B cell (primary cell): ENCODE measurements at regions not wholly inside any gene's neighbourhood (a gene's known extent, or its start where the extent isn't known, plus 50 kb on each side); places are given as distances from the start of the nearest gene placed in this dataset.

Experiments used
- ATAC-seq: fragments of 200-7000 bp; cut with Tn5 transposase; one replicate; pipeline ENCODE4 v1.10.0; 2021; ENCODE audit warnings: low read depth, mild to moderate bottlenecking, moderate number of reproducible peaks, moderate library complexity
- CTCF ChIA-PET: fragments of 350-600 bp; sonication (Branson Sonifier 250); formaldehyde crosslinking; loops from one replicate; lab custom pipeline; 2021; ENCODE audit warnings: antibody characterized with exemption, inconsistent platforms; lab: Charles Lee
- POLR2A ChIA-PET: fragments of 350-600 bp; sonication (Branson Sonifier 250); formaldehyde crosslinking; loops from one replicate; lab custom pipeline; 2021; ENCODE audit warnings: antibody characterized with exemption; lab: Charles Lee
- DNase-seq: peaks from one replicate; pipeline ENCODE4 v3.0.0; 2013
- H2AFZ ChIP-seq: 2 replicates; pipeline ENCODE4 v1.6.1; 2012; ENCODE audit warnings: mild to moderate bottlenecking, low read depth, low read length; ENCODE audit not compliant: insufficient read depth, poor library complexity, severe bottlenecking
- H3K27ac ChIP-seq, 2 donors: 1 replicate in 1 of 2; 2 replicates in 1 of 2; pipeline ENCODE4 v1.5.1; 2012 to 2013; ENCODE audit warnings: low read length in 2 of 2, mild to moderate bottlenecking in 2 of 2, moderate library complexity in 1 of 2
- H3K27me3 ChIP-seq, 4 experiments: fragments of 200-600 bp in 1 of 4; sonication (generic) in 1 of 4; replicated peaks in 1 of 4; 1 replicate in 2 of 4; 2 replicates in 2 of 4; pipeline versions ENCODE4 v1.6.1 to v1.7.0; 2013 to 2016; ENCODE audit warnings: low read length in 3 of 4, mild to moderate bottlenecking in 2 of 4, mixed read lengths in 1 of 4, moderate library complexity in 1 of 4; ENCODE audit not compliant: insufficient read depth in 4 of 4, control insufficient read depth in 3 of 4; ENCODE audit errors: control extremely low read depth in 1 of 4
- H3K36me3 ChIP-seq, 2 experiments: replicated peaks in 1 of 2; 1 replicate in 1 of 2; 2 replicates in 1 of 2; pipeline versions ENCODE4 v1.6.1 to v1.7.1; 2013; ENCODE audit warnings: low read length in 1 of 2; ENCODE audit not compliant: insufficient read depth in 2 of 2, control insufficient read depth in 1 of 2; ENCODE audit errors: control extremely low read depth in 1 of 2, extremely low read depth in 1 of 2
- H3K4me1 ChIP-seq, 2 donors: fragments of 200-600 bp in 1 of 2; sonication (generic) in 1 of 2; 1 replicate in 1 of 2; 2 replicates in 1 of 2; pipeline versions ENCODE4 v1.5.1 to v1.6.1; 2013 to 2017; ENCODE audit warnings: low read length in 2 of 2; ENCODE audit not compliant: control insufficient read depth in 2 of 2, insufficient read depth in 2 of 2
- H3K4me2 ChIP-seq: replicated peaks from 2 replicates; pipeline ENCODE3; 2012; ENCODE audit warnings: mild to moderate bottlenecking, low read depth, low read length; ENCODE audit not compliant: poor library complexity, severe bottlenecking
- H3K4me3 ChIP-seq, 5 experiments: fragments of 200-600 bp in 1 of 5; sonication (generic) in 1 of 5; 1 replicate in 3 of 5; 2 replicates in 2 of 5; pipeline versions ENCODE4 v1.5.1 to v1.7.0; 2011 to 2016; ENCODE audit warnings: low read length in 4 of 5, mild to moderate bottlenecking in 4 of 5, low read depth in 2 of 5, control low read depth in 1 of 5, moderate library complexity in 1 of 5; ENCODE audit not compliant: insufficient read depth in 1 of 5; ENCODE audit errors: control extremely low read depth in 1 of 5, extremely low read depth in 1 of 5
- H3K79me2 ChIP-seq: fragments of 200-600 bp; sonication (generic); one replicate; pipeline ENCODE4 v1.6.0; 2016; ENCODE audit warnings: low read length; ENCODE audit not compliant: control insufficient read depth, insufficient read depth
- H3K9ac ChIP-seq: fragments of 200-600 bp; sonication (generic); 2 replicates; pipeline ENCODE4 v1.6.1; 2017; ENCODE audit warnings: mild to moderate bottlenecking, low read length, moderate library complexity
- H3K9me3 ChIP-seq, 3 donors: one replicate each; pipeline versions ENCODE4 v1.6.1 to v1.7.1; 2013; ENCODE audit warnings: low read length in 2 of 3; ENCODE audit not compliant: control insufficient read depth in 2 of 3, insufficient read depth in 1 of 3; ENCODE audit errors: control extremely low read depth in 1 of 3
- H4K20me1 ChIP-seq: 2 replicates; pipeline ENCODE4 v1.6.0; 2012; ENCODE audit warnings: mild to moderate bottlenecking, low read length; ENCODE audit not compliant: insufficient read depth, control insufficient read depth, poor library complexity, severe bottlenecking
- H3K27ac Mint-ChIP-seq: one replicate; pipeline ENCODE4 v1.8.0; 2021; ENCODE audit warnings: mixed read lengths
- H3K27me3 Mint-ChIP-seq: one replicate; pipeline ENCODE4 v1.8.0; 2021; ENCODE audit warnings: mixed read lengths
- H3K4me1 Mint-ChIP-seq: one replicate; pipeline ENCODE4 v1.8.0; 2021; ENCODE audit warnings: mixed read lengths
- H3K4me3 Mint-ChIP-seq: one replicate; pipeline ENCODE4 v1.8.0; 2021; ENCODE audit warnings: mixed read lengths
- H3K9me3 Mint-ChIP-seq: one replicate; pipeline ENCODE4 v1.8.0; 2022; ENCODE audit warnings: mixed read lengths; ENCODE audit not compliant: insufficient read depth
- EZH2 ChIP-seq: IDR thresholded peaks from 2 replicates; pipeline ENCODE4 v1.6.1; 2012; ENCODE audit warnings: borderline replicate concordance, low read depth, mild to moderate bottlenecking, moderate library complexity, low read length; ENCODE audit not compliant: insufficient read depth, poor library complexity, severe bottlenecking
- WGBS: methylation state at CpG from one replicate; pipeline ENCODE4 v1.1.5; 2013; ENCODE audit warnings: missing lambda C conversion rate; ENCODE audit not compliant: insufficient coverage; 5-methylcytosine and 5-hydroxymethylcytosine counted together
- intact Hi-C: fragments of 100-400 bp; cut with micrococcal nuclease; formaldehyde crosslinking; loops from one replicate; pipeline ENCODE4 v1.10.0; 2022
- TF ChIP-seq, protein P1 (sequence below): fragments of 200-600 bp; IDR thresholded peaks from one replicate; pipeline ENCODE4 v1.8.0; 2022; ENCODE audit warnings: antibody characterized with exemption, mild to moderate bottlenecking

DNA sequence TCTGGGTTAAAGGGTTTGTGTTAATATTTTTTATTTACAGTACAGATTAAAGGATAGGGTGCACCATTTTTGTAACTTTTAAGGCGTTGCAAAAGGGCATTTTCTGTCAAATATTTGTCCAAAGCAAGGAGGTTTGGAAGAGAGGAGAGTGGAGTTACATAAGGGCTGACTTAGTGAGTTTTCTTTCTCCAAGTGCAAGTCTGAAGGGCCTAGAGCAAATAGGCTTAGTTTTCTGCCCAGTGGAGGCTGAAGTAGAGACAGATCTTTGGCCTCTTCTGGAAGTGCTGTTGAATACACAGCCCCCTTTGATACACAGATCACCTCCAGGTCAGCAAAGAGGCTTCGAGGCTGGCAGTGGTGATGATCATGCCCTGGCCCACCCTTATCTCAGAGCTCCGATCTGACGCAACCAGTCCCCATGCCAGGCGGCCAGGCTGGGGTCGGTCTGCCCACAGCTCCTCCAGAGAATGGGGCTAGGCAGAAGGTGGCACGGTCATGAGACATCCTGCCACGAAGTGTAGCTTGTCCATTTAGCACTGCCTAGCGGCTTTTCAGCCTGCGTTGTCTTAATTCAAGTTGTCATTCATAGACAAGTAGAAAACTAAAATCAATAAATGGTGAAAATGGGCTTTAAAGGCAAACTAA lies 79.5 kb upstream of the IRX3 start:
- Histone ChIP-seq H3K9ac (no peak overlapping the region), H3K4me2 (no peak overlapping the region), H3K4me3 (no peak overlapping the region), H3K27me3 (peaks cover 0 to 16% (median 3%) of the 10 kb centered on the region in 4 experiments), H3K9me3 (peaks cover 0 to 12% (median 0%) of the 10 kb centered on the region in 3 donors), H4K20me1 (no peaks in the 10 kb centered on the region), H2AFZ (no peak overlapping the region), H3K79me2 (no peaks in the 10 kb centered on the region), H3K36me3 (no peaks in the 10 kb centered on the region), H3K27ac (no peak overlapping the region), H3K4me1 (no peaks in the 10 kb centered on the region)
- intact Hi-C loops: no loop called here
- ATAC-seq (no peak), DNase-seq (no peak)
- CTCF ChIA-PET: no interaction called here
- Mint-ChIP-seq H3K4me3 (no peak overlapping the region), H3K27ac (no peak overlapping the region), H3K9me3 (no peaks in the 10 kb centered on the region), H3K4me1 (no peaks in the 10 kb centered on the region), H3K27me3 (peaks cover 31% of the 10 kb centered on the region)
- POLR2A ChIA-PET: no interaction called here
- TF ChIP-seq, protein P1, sequence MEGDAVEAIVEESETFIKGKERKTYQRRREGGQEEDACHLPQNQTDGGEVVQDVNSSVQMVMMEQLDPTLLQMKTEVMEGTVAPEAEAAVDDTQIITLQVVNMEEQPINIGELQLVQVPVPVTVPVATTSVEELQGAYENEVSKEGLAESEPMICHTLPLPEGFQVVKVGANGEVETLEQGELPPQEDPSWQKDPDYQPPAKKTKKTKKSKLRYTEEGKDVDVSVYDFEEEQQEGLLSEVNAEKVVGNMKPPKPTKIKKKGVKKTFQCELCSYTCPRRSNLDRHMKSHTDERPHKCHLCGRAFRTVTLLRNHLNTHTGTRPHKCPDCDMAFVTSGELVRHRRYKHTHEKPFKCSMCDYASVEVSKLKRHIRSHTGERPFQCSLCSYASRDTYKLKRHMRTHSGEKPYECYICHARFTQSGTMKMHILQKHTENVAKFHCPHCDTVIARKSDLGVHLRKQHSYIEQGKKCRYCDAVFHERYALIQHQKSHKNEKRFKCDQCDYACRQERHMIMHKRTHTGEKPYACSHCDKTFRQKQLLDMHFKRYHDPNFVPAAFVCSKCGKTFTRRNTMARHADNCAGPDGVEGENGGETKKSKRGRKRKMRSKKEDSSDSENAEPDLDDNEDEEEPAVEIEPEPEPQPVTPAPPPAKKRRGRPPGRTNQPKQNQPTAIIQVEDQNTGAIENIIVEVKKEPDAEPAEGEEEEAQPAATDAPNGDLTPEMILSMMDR: no peak
- no peak for TF ChIP-seq EZH2
- 86% methylated on average over 7 of the region's 10 CpGs for WGBS

DNA sequence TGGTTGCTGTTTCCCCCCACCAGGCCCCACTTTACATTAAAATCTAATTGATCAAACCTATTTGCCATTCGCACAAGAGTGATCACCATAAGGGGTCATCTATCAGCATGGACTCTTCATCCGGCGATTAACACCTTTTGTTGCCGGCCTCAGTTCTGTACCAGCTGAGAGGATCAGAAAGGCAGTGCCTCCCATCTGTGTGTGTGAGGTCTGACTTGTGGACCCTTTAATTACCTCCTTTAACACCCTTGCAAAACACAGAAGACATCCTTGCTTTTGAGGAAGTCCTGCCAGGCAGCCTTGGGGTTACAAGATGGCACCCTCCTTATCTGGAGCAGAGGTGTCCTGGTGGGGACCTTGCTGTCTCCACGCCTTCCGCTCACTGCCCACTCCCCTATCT lies 77.2 kb upstream of the IRX3 start:
- Mint-ChIP-seq H3K9me3 (no peaks in the 10 kb centered on the region), H3K27me3 (peaks cover 23% of the 10 kb centered on the region), H3K27ac (no peak overlapping the region), H3K4me1 (no peaks in the 10 kb centered on the region), H3K4me3 (no peak overlapping the region)
- Histone ChIP-seq H4K20me1 (no peaks in the 10 kb centered on the region), H3K79me2 (no peaks in the 10 kb centered on the region), H3K9ac (no peak overlapping the region), H3K4me3 (no peak overlapping the region), H3K27ac (no peak overlapping the region), H3K27me3 (peaks cover 0 to 14% (median 2%) of the 10 kb centered on the region in 4 experiments), H3K9me3 (peaks cover 0 to 8% (median 0%) of the 10 kb centered on the region in 3 donors), H3K36me3 (no peaks in the 10 kb centered on the region), H3K4me1 (no peaks in the 10 kb centered on the region), H2AFZ (no peak overlapping the region), H3K4me2 (no peak overlapping the region)
- intact Hi-C loops: no loop called here
- ATAC-seq (no peak), DNase-seq (no peak)
- WGBS: 92% methylated on average over 4 of the region's 6 CpGs
- no peak for TF ChIP-seq EZH2
- TF ChIP-seq, protein P1: no peak
- ChIA-PET POLR2A (no interaction called here), CTCF (no interaction called here)
